NCI-H460 (cell line): ENCODE measurements at regions not wholly inside any gene's neighbourhood (a gene's known extent, or its start where the extent isn't known, plus 50 kb on each side); places are given as distances from the start of the nearest gene placed in this dataset.

Experiments
- DNase-seq: peaks from one replicate; pipeline ENCODE4 v3.0.0-alpha.2; 2016; ENCODE audit warnings: low read depth; ENCODE audit errors: extremely low read depth

DNA sequence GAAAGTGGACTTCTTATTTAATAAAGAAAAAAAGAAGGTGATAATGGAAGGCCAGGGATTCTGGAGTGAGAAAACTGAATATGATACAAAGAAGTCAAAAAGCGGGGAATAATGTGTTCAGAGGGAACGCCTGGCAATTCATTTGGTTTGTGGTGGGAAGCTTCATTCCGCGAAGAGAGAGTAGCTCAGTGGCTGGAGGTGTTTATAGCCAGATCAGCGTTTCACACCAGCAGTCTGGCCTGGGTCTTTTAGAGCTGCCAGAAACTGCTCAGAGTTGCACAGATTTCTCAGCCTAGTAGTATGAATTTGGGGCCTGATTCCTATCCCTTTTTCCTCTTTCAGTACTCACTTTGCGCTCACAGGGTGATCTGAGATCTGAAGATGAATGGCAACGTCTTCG, 67.8 kb upstream of the IPO9 start:
- no peak for DNase-seq

DNA sequence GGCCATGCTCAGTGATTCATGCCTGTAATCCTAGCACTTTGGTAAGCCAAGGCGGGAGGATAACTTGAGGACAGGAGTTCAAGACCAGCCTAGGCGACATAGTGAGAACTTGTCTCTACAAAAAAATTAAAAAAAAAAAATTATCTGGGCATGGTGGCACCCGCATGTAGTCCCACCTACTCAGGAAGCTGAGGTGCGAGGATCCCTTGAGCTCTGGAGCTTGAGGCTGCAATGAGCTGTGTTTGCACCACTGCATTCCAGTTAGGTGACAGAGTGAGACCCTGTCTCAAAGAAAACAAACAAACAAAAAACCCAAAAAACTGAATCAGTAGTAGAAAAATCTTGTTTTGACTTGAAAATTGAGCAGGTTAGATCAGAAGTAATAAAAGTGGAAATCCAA, 67.1 kb upstream of the IPO9 start:
- DNase-seq = no peak

DNA sequence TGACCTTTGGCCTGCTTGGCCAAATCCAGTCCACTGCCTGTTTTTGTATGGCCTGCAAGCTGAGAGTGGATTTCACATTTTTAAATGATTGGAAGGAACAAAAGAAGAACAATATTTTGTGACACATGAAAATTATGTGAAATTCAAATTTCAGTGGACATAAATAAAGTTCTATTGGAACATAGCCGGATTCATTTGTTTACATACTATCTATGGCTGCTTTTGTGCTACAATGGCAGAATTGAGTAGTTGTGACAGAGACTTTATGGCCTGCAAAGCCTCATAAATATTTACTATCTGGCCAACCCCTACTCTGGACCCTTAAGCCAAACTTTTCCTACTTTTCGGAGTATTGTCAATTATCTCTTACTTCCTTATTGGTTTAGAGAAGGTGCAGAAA, 66.6 kb upstream of the IPO9 start:
- DNase-seq = no peak

DNA sequence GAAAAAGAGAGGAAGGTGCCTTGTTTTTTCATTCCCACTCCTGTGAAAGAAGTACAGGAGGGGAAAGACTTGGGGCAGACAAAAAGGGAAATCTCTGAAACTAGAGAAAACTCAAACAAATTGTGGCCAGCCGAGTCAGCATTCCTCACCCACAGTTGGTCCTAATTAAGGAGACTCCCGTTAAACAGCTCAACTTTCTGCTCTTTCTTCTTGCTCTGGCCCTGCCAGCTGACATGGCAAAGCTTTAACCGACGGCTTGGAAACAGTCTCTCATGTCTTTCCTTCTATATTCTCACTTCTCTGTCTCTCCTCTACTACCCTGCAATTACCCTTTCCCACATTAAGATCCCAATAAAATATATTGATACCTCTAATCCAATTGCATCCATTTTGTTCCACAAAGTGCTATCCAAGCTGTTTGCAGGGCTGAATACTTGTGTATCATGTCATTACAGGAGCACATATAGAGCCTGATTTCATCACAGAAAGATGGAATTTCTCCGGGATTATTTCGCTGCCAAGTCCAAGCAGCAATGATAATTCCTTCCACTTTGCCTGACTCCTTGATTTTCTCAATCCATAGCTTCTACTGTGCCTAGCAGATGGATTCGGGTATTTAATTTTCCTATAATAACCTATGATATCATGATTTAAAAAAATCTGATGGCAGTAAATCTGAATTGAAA, 65.4 kb upstream of the IPO9 start:
- no peak for DNase-seq

DNA sequence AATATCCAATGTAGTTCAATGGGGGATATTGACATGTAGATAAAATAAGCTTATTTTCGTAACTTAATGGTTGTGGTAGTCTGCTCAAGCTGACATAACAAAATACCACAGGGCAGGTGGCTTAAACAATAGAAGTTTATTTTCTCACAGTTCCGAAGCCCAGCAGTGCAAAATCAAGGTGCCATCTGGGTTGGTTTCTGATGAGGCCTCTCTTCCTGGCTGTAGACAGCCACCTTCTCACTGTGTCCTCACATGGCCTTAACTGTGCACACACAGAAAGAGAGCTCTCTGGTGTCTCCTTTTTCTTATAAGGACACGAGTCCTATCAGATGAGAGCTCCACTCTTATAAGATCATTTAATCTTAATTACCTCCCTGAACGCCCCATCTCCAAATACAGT, 64.8 kb upstream of the IPO9 start:
- no peak for DNase-seq

DNA sequence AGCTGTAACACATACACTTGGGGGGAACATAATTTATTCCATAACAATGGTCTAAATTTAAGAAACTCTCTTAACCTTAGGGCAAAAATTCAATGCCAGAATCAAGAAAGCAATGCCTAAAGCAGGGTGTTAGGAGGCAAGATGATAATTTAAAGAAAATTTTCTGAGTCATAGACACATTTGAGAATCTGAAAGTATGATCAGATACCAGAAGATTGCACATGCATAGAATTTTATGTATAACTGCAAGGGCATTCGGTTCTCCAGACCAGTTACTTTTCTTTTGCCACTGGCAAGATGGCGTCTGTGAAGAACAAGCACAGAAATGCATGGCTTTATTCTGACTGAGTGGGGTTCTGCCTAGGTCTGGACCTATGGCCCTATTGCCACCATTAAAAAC, 64.4 kb upstream of the IPO9 start:
- no peak for DNase-seq

DNA sequence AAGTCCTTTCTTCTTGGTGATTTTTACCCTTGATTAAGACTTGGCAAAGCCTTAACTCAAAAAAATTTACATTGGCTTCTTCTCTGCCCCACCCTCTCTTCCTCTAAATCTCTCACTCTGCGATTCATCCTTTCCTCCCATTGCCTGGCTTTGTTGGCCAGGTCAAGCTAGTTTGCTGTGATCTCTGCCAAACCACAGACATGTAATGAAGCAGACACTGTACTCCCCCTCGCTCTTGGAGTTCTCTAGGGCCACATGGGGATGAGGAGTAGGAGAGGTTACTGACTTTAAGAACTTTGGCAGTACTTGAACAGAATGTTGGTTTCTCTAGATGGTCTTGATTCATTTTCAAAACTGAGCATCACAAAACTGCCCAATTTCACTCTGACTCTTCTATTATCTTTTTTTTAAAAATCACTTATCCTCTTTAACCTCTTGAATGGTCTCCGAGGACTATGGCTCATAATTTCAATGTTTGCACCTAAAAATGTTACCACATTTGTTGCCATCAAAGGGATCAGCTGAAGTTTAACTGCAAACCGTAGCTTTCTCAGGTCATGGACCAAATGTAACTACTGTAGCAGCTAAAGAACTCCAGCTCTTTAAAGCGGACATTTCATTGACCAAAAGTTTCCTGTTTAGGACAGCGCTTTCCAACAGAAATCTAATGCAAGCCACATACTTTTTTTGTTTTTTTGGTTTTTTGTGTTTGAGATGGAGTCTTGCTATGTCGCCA, 62.7 kb upstream of the IPO9 start:
- no peak for DNase-seq

DNA sequence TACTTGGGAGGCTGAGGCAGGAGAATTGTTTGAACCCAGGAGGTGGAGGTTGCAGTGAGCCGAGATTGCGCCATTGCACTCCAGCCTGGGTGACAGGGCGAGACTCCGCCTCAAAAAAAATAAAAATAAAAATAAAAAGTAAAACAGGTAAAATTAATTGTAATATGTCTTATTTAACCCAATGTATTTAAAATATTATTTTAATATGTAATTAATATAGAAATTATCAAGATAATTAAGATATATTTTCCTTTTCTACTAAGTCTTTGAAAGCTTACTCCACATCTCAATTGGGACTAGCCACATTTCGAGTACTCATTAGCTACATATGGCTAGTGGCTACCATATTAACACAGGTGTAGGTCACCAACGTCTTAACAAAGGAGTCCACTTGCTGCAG, 61.6 kb upstream of the IPO9 start:
- no peak for DNase-seq

DNA sequence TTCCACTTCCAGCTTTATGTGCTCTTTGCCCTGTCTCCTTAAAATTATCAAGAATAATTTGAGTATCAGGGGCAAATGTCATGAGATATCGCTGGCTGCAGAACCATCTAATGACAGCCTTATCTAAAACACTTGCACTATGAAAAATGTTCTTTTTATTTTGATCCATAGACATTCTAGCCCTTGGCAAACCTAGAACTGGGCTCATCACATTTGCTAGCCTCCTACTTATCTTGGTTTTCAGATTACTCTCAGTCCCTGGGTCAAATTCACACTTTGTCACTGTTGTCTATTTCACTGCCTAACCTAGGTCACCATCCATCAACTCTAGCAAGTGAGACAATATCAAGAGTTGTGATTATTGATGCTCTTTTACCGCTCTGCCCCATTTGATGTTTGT, 59.9 kb upstream of the IPO9 start:
- no peak for DNase-seq

DNA sequence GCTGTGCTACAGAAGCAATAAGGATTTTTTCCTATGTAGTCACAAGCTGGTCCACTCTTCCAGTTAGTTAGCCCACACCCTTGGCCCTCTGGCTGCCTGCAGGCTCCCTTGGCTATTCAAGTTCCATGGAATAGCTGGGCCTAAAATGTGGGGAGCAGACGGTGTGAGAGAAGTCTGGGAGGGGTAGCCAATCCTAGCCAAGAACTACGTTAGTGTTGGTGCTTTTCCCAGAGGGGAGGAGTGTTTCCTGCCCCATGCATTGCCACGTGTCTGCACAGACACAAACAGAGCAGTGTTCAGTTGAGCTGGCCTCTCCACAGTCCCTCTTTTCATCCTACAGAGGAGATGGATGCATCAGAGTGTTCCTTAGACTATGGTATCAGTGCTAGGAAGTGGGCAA, 59.0 kb upstream of the IPO9 start:
- DNase-seq = no peak

DNA sequence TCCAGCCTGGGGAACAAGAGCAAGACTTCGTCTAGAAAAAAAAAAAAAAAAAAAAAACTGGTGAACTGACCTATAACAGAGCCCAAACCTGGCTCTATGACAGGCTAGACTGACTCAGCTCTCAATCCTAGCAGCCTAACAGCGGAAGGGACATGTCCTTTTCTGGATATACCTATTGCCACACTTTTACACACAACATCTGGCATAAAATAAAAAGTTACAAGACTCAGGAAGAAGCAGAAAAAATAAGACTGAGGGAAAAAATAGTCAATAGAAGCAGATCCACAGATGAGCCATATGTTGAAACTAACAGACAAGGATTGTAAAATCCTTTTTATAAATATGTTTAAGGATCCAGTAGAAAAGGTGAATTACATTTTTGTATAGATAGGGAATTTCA, 57.5 kb upstream of the IPO9 start:
- no peak for DNase-seq

DNA sequence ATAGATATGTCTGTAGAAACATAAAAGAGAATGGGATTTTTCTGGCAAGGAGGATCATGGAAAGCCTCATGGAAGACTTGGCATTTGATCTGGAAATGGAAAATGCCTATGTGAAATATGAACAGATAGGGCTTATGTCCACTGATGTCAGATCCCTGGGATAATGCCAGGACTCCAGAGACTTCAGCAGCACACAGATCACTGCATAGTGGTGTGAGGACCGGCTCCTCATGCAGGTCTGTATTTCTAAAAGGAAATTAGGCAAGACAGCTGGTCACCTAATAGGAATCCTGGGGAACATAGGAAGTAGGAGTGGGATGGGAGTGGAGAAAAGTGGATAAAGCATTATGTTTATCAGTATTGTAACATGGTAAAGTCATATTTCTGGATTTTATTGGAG, 56.8 kb upstream of the IPO9 start:
- DNase-seq = no peak

DNA sequence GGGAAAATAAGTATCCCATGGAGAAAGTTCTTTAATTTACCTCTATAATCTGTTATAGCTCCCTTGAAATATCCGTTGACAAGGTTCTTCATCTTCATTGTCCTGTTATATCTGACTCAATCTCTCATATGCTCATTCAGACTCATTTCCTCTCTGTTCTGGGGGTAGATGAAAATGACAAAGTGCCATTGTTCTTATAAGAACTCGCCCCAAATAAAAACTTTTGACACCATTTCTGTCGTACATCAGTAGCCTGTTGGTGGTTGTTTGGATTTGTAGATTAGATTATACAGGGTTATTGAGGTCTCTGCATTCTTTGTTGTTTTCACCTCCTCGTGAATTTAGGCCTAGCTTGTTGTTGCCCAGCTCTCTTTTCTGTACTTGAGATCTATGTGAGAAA, 55.2 kb upstream of the IPO9 start:
- DNase-seq = no peak

DNA sequence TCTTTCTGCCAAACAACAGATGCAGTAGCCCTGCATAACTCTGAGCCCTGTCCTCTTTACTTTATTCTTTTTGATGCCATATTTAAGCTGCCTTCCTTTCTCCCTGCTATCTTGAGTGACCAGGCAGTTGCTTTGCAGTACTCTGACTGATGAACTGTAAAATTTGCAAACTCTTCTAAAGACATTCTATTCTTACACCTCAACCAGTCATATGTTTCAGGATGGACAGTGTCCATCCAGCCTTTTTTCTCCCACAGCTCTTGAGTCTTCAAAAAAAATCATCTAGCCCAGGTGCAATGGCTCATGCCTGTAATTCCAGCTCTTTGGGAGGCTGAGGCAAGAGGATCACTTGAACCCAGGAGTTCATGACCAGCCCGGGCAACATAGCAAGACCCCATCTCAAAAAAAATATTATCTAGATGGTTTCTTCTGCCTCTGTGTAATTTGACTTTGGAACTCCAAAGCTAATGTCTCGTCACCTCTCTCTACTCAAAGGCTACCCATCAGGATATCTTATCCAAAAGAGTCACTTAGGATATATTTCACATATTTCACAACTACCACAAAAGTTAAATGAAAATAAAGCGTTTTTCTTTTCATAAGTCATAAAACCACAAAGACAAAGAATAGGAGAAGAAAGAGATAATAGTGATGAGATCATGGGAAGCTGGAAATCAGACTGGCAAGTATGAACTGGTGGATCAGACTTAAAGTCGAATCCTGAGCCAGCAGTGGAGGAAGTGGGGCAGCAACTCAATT, 54.6 kb upstream of the IPO9 start:
- no peak for DNase-seq

DNA sequence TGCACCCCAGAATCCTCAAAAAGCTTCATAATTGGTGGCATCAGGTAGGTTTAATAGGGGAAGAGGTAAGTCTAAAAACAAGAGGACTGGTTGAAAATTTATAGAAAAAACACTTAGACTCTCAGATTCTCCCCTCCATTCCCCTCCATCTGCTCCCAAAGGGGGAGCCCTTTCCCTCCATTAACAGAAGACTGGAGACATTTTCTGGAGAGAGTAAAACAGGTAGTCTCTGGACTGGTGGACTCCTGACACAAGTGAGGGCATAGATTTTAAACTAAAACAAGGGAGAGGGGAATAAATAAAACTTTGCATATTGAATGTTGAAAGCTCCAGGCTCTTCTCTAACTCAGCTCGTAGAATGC, 54.0 kb upstream of the IPO9 start:
- no peak for DNase-seq

DNA sequence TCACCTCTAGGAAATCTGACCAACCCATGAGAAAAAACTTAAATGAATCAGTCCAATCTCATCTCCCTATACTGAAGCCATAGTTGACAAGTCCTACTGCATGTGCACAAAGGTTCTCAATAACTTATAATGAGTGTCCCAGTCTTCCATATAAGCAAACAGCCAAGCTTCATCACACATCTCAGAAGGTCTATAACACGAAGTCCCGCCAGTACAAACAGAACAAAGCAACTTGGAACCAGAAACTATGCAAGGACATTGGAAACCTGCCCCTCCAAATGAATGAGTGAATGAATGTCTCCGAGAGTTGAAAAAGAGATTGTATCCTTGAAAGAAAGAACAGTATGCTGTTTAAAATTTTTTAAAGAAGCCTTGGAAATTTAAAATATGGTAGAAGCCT, 53.6 kb upstream of the IPO9 start:
- DNase-seq = no peak

DNA sequence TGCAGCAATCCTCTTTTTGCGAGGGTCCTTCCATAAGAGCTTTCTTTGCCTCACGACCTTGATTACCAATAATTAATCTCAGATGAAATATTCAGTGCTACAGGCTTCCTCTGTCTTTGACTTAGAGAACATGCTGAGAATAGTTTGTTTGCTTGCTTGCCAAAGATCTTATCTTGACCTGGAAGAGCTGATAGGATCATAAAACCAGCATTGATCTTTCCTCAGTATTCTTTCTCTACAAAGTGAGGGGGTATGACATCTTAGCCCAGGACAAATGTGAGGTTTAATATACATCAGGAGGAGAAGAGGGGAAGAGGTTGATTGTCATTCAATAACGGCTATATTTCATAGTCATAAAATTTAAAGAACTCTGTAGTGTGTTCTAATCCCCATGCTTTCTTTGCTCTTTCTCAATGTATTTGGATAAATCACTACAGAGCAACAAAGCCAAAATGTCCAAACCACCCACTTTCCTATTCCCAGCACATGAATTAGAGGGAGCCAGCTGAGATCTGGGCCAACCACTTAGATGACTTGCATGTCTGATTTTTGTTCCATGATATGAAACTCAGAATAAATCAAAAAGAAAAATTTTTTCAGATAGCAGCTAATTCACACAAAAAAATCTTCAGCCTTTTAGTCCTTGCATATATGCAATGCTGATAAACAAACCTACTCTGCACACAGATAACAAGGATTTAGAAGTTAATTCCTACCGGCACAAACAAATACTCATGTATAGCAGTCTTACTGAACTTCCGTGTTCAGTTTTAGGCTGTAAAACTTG, 50.5 kb upstream of the IPO9 start:
- no peak for DNase-seq
